ENCODE measurements at regions not wholly inside any gene's neighbourhood (a gene's known extent, or its start where the extent isn't known, plus 50 kb on each side); places are given as distances from the start of the nearest gene placed in this dataset.
"Not testable (repeated sequence)": the region's sequence is repeated elsewhere in the genome, so short reads cannot be mapped to it uniquely, and the experiment has no call there.

DNA sequence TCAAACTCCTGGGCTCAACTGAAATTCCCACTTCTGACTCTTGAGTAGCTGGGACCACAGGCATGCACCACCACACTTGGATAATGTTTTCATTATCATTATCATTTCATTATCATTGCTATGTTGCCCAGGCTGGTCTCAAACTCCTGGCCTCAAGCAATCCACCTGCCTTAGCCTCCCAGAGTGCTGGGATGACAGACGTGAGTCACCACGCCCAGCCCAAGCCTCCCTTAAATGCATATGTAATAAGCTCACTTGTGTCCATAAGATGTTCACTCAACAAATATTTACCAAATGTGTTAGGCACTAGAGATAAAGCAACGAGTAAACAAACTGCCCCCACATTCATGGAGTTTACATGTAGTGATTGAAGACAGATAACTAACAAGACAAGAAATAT is 295.7 kb downstream of the GOLGA6L6 start:
- TF ChIP-seq, protein P1, sequence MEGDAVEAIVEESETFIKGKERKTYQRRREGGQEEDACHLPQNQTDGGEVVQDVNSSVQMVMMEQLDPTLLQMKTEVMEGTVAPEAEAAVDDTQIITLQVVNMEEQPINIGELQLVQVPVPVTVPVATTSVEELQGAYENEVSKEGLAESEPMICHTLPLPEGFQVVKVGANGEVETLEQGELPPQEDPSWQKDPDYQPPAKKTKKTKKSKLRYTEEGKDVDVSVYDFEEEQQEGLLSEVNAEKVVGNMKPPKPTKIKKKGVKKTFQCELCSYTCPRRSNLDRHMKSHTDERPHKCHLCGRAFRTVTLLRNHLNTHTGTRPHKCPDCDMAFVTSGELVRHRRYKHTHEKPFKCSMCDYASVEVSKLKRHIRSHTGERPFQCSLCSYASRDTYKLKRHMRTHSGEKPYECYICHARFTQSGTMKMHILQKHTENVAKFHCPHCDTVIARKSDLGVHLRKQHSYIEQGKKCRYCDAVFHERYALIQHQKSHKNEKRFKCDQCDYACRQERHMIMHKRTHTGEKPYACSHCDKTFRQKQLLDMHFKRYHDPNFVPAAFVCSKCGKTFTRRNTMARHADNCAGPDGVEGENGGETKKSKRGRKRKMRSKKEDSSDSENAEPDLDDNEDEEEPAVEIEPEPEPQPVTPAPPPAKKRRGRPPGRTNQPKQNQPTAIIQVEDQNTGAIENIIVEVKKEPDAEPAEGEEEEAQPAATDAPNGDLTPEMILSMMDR (IDR thresholded peaks at IDR 0.05; ENCODE audit: low read length) = not testable (repeated sequence)
- not testable (repeated sequence) for TF ChIP-seq EZH2 (IDR thresholded peaks at IDR 0.05; ENCODE audit: borderline replicate concordance, low read length)
